Cardiac fibroblast (primary cell): ENCODE measurements at regions not wholly inside any gene's neighbourhood (a gene's known extent, or its start where the extent isn't known, plus 50 kb on each side); places are given as distances from the start of the nearest gene placed in this dataset.

ENCODE experiments used
- DNase-seq, 2 donors: peaks; one replicate each; pipeline versions ENCODE4 v3.0.0 to v3.0.0-alpha.2; 2010; ENCODE audit warnings: low read depth in 2 of 2
- H3K4me3 ChIP-seq, 2 donors: replicated peaks in 1 of 2; 1 replicate in 1 of 2; 2 replicates in 1 of 2; pipeline ENCODE4 v1.5.1; 2011; ENCODE audit warnings: low read depth in 2 of 2, low read length in 2 of 2, mild to moderate bottlenecking in 2 of 2, moderate library complexity in 1 of 2
- CTCF ChIP-seq: IDR thresholded peaks from one replicate; pipeline ENCODE4 v1.5.1; 2011; ENCODE audit warnings: low read depth, mild to moderate bottlenecking, low read length, inconsistent platforms

GRCh38 chr10:78731675-78732074 lies 337.1 kb upstream of the ZMIZ1 start:
- no peak for TF ChIP-seq CTCF
- no peak for DNase-seq
- no peak overlapping the region for H3K4me3 ChIP-seq

- H3K4me3 ChIP-seq: no peak overlapping the region
- DNase-seq: no peak
- TF ChIP-seq CTCF: no peak
Observed at GRCh38 chr10:78732381-78732780, 336.4 kb upstream of the ZMIZ1 start.

GRCh38 chr10:78736926-78737630 lies 331.7 kb upstream of the ZMIZ1 start:
- no peak for TF ChIP-seq CTCF
- no peak for DNase-seq
- no peak overlapping the region for H3K4me3 ChIP-seq

- no peak overlapping the region for H3K4me3 ChIP-seq
- DNase-seq: no peak
- TF ChIP-seq CTCF: no peak
Observed at GRCh38 chr10:78737883-78738856, 330.6 kb upstream of the ZMIZ1 start.

- TF ChIP-seq CTCF: no peak
- DNase-seq: no peak
- H3K4me3 ChIP-seq: no peak overlapping the region
Observed at GRCh38 chr10:78738861-78739260, 329.9 kb upstream of the ZMIZ1 start.

- no peak for DNase-seq
- no peak overlapping the region for H3K4me3 ChIP-seq
- no peak for TF ChIP-seq CTCF
Observed at GRCh38 chr10:78739444-78740053, 329.2 kb upstream of the ZMIZ1 start.
